Hematopoietic multipotent progenitor cell (in vitro differentiated cells): ENCODE measurements at regions not wholly inside any gene's neighbourhood (a gene's known extent, or its start where the extent isn't known, plus 50 kb on each side); places are given as distances from the start of the nearest gene placed in this dataset.
A peak's percentile ranks its signal among the peaks of the same experiment; 100 is the strongest.

Experiments
- DNase-seq, 3 donors: peaks; one replicate each; pipeline ENCODE4 v3.0.0-alpha.2; 2011 to 2015; ENCODE audit warnings: low read depth in 2 of 3, low spot score in 2 of 3

- DNase-seq = peak in 2 of 3 donors; percentile 81 to 89
Measured at GRCh38 chr2:62305421-62306176, 109.7 kb downstream of the B3GNT2 start.

- DNase-seq = peak in 2 of 3 donors; percentile 93 to 94
Measured at GRCh38 chr2:62304429-62305417, 108.8 kb downstream of the B3GNT2 start.

DNA sequence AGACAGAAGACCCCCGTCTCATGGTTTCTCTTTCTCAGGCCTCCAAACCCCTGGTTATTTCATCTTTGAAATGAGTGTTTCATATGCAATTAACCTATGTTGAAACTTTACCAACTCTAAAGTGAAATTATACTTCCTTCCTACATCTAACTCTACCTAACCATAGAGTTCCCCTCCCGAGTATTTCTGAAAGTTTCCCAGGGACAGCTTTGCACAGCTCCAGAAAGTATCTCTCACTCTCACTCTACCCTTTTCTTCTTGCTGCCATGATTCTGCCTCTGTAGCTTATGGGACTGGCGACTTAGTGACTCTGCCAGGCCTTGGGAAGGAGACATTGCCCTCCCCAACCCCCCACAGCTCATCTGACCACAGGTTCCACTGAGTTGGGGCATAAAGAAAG, 107.9 kb downstream of the B3GNT2 start:
- DNase-seq = peak in 1 of 3 donors; percentile 22

DNA sequence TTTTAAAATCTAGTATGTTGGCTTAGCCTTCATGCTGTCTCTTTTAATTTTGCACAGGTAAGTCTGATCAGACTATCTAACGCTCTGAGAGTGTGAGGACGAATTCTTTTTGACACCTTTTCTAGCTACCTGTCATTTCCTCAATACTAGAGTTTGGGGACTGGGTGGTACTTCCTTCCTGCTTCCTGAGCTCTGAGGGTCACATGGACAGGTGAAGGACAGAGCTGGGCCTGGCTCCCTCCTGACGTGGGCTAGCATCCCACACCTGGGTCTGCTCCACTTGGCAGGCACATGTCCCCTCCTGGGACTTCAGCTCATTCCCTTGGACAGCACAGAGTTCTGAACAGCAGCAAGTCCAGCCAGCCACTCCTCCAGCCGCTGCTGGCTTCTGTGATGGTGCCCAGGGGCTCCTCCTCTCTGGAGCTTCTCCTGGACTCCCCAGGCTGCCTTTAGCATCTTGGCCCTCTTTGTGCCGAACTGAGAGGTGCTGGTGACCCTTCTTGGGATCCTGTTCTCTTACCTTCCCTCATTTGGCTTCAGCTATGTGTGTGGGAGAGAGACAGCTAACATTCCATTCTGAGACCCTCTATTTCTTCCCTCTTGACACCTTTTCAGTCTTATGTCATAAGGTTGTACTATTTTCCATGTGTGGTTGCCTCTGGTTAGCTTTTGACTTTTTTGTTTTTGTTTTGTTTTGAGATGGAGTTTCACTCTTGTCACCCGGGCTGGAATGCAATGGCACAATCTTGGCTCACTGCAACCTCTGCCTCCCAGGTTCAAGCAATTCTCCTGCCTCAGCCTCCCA, 106.9 kb downstream of the B3GNT2 start:
- DNase-seq = no peak

DNA sequence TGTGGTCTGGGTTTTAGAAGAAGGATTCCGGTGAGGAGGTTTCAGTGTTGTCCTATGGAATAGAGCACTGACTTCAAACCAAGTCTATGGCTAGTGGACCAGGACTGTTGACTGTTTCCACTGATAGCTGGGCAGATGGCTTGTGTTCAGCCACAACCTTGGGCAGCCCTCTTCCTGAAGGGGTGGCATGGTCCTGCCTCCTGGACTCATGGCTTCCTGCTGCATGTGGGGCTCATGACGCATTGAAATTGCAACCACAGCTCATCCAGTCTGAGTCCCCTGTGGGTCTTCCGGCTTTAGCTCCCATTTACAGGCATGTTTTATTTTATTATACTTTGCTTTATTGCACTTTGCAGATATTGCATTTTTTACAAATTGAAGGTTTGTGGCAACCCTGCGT, 105.0 kb downstream of the B3GNT2 start:
- DNase-seq = peak in 1 of 3 donors; percentile 61

GRCh38 chr2:62297624-62298010, 101.7 kb downstream of the B3GNT2 start:
- no peak for DNase-seq

GRCh38 chr2:62296832-62297623, 101.1 kb downstream of the B3GNT2 start:
- no peak for DNase-seq

DNA sequence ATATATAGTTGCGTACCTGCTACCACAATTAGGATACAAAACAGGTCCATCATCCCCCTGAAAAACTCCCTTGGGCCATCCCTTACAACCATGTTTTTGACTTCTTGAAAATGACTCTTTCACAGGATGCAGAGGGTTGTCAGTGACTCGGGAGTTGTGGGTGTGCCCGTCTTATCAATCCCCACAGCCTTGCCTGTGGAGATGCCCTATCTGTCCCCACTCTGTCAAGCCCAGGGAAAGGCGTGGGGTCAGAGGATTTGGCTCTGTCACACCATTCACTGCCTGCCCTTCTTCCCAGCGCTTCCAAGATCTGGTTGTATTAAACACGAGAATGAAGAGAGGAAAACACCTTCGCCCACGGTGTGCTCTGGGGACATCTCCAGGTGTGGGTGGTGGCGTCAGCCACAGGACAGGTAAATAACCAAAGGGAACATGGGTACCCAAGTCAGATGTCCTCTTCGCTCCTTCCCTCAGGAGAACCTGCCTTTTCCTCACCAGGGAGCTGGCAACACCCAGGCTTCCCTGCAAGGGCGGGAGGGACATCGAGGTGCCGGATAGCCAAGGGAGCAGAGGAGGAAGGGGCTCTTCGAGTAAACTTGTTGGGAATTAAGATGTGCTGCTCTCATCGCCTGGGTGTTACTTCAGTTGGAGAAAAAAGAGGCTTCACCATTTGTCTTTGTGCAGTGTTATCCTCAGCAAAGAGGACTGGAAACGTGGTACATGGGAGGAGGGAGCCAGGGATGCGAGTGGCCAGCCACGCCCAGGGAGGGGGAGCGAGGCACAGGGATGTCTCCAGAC, 100.3 kb downstream of the B3GNT2 start:
- peak in 1 of 3 donors; percentile 61 for DNase-seq

DNA sequence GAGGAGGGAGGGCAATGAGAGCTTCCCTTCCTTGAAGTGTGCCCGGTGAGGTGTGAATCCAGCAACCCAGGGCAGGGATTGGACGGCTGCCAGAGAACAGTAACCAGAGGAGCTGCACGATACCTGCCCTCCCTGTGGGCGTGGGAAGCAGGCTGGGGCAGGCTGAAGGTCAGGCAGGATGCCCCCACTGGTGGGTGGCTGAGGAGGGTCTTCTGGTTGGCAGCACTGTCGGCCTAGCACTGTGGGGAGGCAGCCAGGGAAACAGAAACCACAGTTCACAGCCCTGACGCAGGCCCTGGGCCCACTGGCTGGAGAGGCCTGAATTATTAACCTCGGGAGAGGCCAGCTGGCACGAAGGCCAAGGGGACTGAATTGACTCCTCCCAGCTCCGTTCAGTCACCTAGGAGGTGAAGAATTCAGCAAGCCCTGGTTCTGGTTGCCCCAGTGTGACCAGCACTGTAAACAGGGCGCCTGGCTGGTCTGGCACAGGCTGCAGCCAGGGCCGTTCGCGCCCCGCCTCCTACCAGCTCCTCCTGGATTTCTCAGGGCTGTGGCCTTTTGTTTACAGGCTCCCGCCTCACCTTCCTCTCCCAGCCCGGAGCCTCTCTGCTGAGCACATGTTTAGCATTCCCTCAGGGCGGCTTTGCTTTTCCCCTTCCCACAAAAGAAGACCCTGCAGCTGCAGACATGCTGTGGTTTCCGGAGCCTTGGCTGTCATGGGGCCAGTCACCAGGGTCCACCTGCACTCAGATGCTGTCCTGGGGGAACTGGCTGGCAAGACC, 97.8 kb downstream of the B3GNT2 start:
- no peak for DNase-seq

DNA sequence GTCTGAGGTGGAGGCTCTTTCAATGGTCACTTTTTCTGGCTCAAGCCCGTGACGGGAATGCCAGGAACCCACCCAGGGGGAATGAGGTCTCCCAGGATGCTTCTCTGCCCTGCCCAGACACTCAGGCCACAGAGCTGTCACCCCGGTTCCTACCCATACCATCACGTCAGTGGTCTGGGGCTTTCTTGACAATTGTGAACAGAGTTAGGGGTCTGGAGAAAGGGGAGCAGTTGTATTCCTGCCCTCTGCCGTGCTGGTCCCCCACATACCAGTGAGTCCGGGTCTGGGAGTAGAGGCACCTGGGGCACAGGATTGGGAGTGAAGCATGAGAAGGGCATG, 97.2 kb downstream of the B3GNT2 start:
- no peak for DNase-seq

- DNase-seq = no peak
Measured at GRCh38 chr2:62292190-62292589, 96.3 kb downstream of the B3GNT2 start.

GRCh38 chr2:62291517-62292137, 95.7 kb downstream of the B3GNT2 start:
- DNase-seq = no peak

DNA sequence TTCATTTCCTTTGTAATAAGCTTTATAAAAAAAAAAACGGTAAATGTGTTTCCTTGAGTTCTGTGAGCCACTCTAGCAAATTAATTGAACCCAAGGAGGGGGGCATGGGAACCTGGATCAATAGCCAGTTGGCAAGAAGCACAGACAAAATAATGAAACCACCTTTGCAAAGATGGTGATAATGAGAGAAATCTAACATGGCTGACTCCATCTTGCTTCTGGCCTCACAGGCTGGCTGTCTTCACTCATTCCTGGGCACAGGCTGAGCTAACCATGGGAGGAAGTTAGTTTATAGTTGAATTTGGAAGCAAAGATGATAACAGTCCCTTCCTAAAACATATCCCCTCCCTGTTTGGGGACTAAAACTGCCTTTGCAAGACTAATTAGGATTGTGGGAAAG, 95.1 kb downstream of the B3GNT2 start:
- DNase-seq = no peak

DNA sequence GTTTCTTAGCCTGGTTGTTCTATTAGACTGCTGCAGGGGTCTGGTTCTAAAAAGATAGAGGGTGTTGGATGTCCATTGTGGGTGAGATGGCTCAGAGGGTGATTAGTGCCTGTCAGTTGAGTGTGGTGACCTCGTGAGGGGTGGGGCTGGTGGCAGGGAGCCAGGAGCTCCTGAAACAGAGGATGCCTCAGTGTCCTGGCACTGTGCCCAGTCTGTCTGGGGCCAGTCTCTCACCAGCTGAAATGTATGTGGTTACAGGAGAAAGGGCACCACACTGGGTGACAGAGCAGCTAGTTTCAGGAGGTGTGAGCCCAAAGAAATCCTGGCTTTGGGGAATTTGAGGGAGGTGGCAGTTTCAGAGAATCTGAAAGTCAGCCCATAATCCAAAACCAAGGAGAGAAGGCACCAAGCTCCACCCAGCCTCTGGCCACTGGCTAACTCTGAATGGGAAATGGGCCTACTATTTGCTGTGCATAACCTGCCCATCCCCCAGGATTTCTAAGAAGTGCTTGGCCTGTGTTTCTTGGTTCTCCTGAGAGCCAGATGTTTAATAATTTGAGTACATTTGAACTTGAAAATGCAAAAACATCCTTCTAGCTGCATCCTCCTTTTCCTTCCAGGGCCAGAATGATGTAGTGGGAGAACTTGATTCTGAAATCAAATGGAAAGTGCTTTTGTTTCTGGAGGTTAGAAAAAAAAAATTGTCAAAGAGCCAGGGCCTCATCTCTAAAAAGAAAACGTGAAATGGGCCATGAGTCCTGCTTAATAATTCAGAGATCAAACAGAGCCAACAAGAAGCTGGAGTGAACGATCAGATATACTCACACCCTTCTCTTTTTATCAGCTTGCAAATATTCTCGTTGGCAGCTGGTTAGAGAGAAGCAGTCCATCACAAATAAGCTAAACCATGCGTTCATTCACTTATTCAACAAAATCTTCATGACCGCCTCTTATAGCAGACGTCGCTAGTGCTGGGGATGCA, 92.3 kb downstream of the B3GNT2 start:
- DNase-seq = peak in 2 of 3 donors; percentile 80 to 89

- no peak for DNase-seq
Measured at GRCh38 chr2:62287282-62287681, 91.4 kb downstream of the B3GNT2 start.

DNA sequence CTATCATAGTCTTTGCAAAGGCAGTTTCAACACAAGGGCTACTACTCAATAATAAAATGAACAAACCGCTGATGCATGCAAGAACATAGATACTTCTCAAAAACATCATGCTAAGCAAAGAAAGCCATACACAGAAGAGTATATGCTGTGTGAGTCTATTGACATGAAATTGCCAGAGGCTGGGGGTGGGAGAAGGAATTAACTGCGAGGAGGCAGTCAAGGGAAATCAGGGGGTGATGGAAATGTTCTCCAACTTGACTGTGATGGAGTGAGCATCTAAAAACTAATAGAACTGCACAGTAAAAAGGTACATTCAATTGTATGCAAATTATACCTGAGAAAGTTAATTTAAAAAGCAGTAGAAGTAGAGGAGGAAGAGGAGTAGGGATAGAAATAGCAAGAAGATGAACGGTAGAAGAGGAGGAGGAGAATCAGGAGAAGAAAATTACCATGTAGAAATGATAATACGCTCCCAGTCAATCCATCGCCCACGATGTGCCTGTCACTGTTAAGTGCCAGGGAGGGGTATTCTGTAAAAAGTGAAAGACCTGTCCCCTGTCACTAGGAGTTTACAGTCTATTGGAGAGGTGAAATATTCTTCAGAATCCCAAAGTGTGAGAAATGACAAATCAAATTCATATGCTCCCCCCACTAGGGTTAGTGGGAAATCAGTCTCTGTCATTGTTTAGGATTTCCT, 90.3 kb downstream of the B3GNT2 start:
- DNase-seq = no peak
